Uterus (tissue), 3 donors: ENCODE measurements at regions not wholly inside any gene's neighbourhood (a gene's known extent, or its start where the extent isn't known, plus 50 kb on each side); places are given as distances from the start of the nearest gene placed in this dataset.

Experiments used
- DNase-seq, 2 donors: peaks; one replicate each; pipeline ENCODE4 v3.0.0-alpha.2; 2019 to 2020
- H3K27ac ChIP-seq, 2 donors: fragments of 200-600 bp; sonication (generic); 1 replicate in 1 of 2; 2 replicates in 1 of 2; pipeline ENCODE4 v1.5.1; 2016 to 2018
- H3K27me3 ChIP-seq, 2 donors: fragments of 200-600 bp; sonication (generic); one replicate each; pipeline ENCODE4 v1.5.1; 2018 to 2019; ENCODE audit warnings: control low read depth in 1 of 2
- H3K36me3 ChIP-seq, 2 donors: fragments of 200-600 bp; sonication (generic); one replicate each; pipeline ENCODE4 v1.5.1; 2019; ENCODE audit warnings: control low read depth in 1 of 2
- H3K4me1 ChIP-seq, 2 donors: fragments of 200-600 bp; sonication (generic); one replicate each; pipeline ENCODE4 v1.5.1; 2018 to 2019; ENCODE audit warnings: control low read depth in 1 of 2
- H3K4me3 ChIP-seq, 2 donors: fragments of 200-600 bp; sonication (generic); 1 replicate in 1 of 2; 2 replicates in 1 of 2; pipeline ENCODE4 v1.5.1; 2018 to 2019; ENCODE audit warnings: mild to moderate bottlenecking in 1 of 2
- H3K9me3 ChIP-seq, 2 donors: fragments of 200-600 bp; sonication (generic); one replicate each; pipeline ENCODE4 v1.5.1; 2019; ENCODE audit warnings: control low read depth in 1 of 2
- CTCF ChIP-seq, 4 experiments: fragments of 200-600 bp in 2 of 4; fragments of 450-650 bp in 2 of 4; sonication (generic) in 2 of 4; IDR thresholded peaks; one replicate each; pipeline ENCODE4 v1.5.1; 2016 to 2019; ENCODE audit warnings: antibody characterized with exemption in 4 of 4, mild to moderate bottlenecking in 2 of 4, moderate library complexity in 1 of 4
- POLR2A ChIP-seq, 2 donors: fragments of 450-650 bp; IDR thresholded peaks; one replicate each; pipeline ENCODE4 v1.6.1; 2016; ENCODE audit warnings: antibody characterized with exemption in 2 of 2, mild to moderate bottlenecking in 1 of 2, moderate library complexity in 1 of 2
- intact Hi-C: fragments of 100-400 bp; cut with DNase I; formaldehyde crosslinking; loops from one replicate; pipeline ENCODE4 v1.15.1; 2023; ENCODE audit warnings: low total_unique reads
- donor health status: DM: yes; HTN: yes; CAD: no.

- H3K4me1 ChIP-seq: no peaks in the 10 kb centered on the region
- no peak for DNase-seq
- TF ChIP-seq CTCF (IDR thresholded peaks at IDR 0.05): no peak
- no peak for TF ChIP-seq POLR2A (IDR thresholded peaks at IDR 0.05)
- H3K36me3 ChIP-seq: no peaks in the 10 kb centered on the region
- no peaks in the 10 kb centered on the region for H3K9me3 ChIP-seq
- H3K4me3 ChIP-seq: no peak overlapping the region
- intact Hi-C loops: no loop called here
- H3K27ac ChIP-seq: no peak overlapping the region
- no peaks in the 10 kb centered on the region for H3K27me3 ChIP-seq
Measured at GRCh38 chr18:2123077-2123476, 448.2 kb downstream of the METTL4 start.

GRCh38 chr18:2134364-2134763 is 436.9 kb downstream of the METTL4 start:
- TF ChIP-seq CTCF (IDR thresholded peaks at IDR 0.05) (no peak), POLR2A (IDR thresholded peaks at IDR 0.05) (no peak)
- H3K27ac ChIP-seq: no peak overlapping the region
- no peak overlapping the region for H3K4me3 ChIP-seq
- H3K4me1 ChIP-seq: no peaks in the 10 kb centered on the region
- intact Hi-C loops: no loop called here
- no peaks in the 10 kb centered on the region for H3K9me3 ChIP-seq
- no peaks in the 10 kb centered on the region for H3K27me3 ChIP-seq
- peaks cover 0 to 3% of the 10 kb centered on the region in 2 donors for H3K36me3 ChIP-seq
- DNase-seq: no peak

- Histone ChIP-seq H3K27ac (no peak overlapping the region), H3K4me3 (no peak overlapping the region), H3K27me3 (no peaks in the 10 kb centered on the region), H3K4me1 (no peaks in the 10 kb centered on the region), H3K36me3 (peaks cover 0 to 3% of the 10 kb centered on the region in 2 donors), H3K9me3 (no peaks in the 10 kb centered on the region)
- TF ChIP-seq POLR2A (IDR thresholded peaks at IDR 0.05): no peak
- no peak for TF ChIP-seq CTCF (IDR thresholded peaks at IDR 0.05)
- no peak for DNase-seq
- intact Hi-C loops: no loop called here
Measured at GRCh38 chr18:2135309-2135708, 436.0 kb downstream of the METTL4 start.

DNA sequence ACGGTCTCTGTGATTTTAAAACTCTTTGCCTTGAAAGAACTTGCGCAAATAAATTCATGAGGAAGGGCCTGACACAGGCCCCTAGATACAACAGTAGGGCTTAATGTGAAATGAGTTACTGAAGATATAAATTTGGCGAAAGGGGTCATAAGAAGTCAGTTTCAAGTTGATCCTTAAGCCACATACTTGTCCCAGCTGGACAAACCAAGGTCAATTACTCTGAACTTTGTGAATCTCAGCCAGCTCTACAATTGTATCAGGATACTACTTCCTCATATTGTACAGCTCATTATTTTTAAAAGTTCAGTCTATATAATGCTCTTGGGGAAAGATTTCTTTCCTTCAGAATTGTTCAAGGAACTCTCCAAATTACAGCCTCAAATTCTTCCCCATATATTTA is 432.8 kb downstream of the METTL4 start:
- Histone ChIP-seq H3K27ac (no peak overlapping the region), H3K36me3 (peaks cover 0 to 3% of the 10 kb centered on the region in 2 donors), H3K27me3 (no peaks in the 10 kb centered on the region), H3K4me3 (no peak overlapping the region), H3K9me3 (no peaks in the 10 kb centered on the region), H3K4me1 (no peaks in the 10 kb centered on the region)
- no peak for DNase-seq
- intact Hi-C loops: no loop called here
- TF ChIP-seq CTCF (IDR thresholded peaks at IDR 0.05) (no peak), POLR2A (IDR thresholded peaks at IDR 0.05) (no peak)

GRCh38 chr18:2139691-2140090 is 431.6 kb downstream of the METTL4 start:
- no peak overlapping the region for H3K27ac ChIP-seq
- H3K4me1 ChIP-seq: no peaks in the 10 kb centered on the region
- no peak for TF ChIP-seq CTCF (IDR thresholded peaks at IDR 0.05)
- no peak for TF ChIP-seq POLR2A (IDR thresholded peaks at IDR 0.05)
- H3K4me3 ChIP-seq: no peak overlapping the region
- peaks cover 0 to 3% of the 10 kb centered on the region in 2 donors for H3K36me3 ChIP-seq
- no peak for DNase-seq
- intact Hi-C loops: no loop called here
- no peaks in the 10 kb centered on the region for H3K9me3 ChIP-seq
- H3K27me3 ChIP-seq: no peaks in the 10 kb centered on the region
